Right lobe of liver (tissue), 4 donors: ENCODE measurements at regions not wholly inside any gene's neighbourhood (a gene's known extent, or its start where the extent isn't known, plus 50 kb on each side); places are given as distances from the start of the nearest gene placed in this dataset.

Source experiments
- CTCF ChIP-seq, 4 donors: fragments of 200-600 bp in 3 of 4; fragments of 450-650 bp in 1 of 4; IDR thresholded peaks; one replicate each; pipeline versions ENCODE4 v1.5.1 to v1.8.0; 2016 to 2022; ENCODE audit warnings: antibody characterized with exemption in 4 of 4, mild to moderate bottlenecking in 2 of 4
- POLR2A ChIP-seq: fragments of 450-650 bp; IDR thresholded peaks from one replicate; pipeline ENCODE4 v1.6.1; 2017; ENCODE audit warnings: antibody characterized with exemption, mild to moderate bottlenecking
- donor health status: DM: no; HTN: no; CAD: no.
- donor health status: DM: no; HTN: no; CAD: no.
- donor health status: DM: no; HTN: yes; CAD: no.

GRCh38 chr5:17064241-17064640, 128.2 kb upstream of the MYO10 start:
- no peak for TF ChIP-seq POLR2A
- TF ChIP-seq CTCF (IDR thresholded peaks at IDR 0.05) = no peak
